HL-60 (cell line): ENCODE measurements at regions not wholly inside any gene's neighbourhood (a gene's known extent, or its start where the extent isn't known, plus 50 kb on each side); places are given as distances from the start of the nearest gene placed in this dataset.

Experiments used
- DNase-seq, 2 experiments: peaks; one replicate each; pipeline ENCODE4 v3.0.0-alpha.2; 2010 to 2020; ENCODE audit warnings: low read depth in 1 of 2, low spot score in 1 of 2
- H3K27ac ChIP-seq: fragments of 250-450 bp; sonication (Bioruptor Pico); replicated peaks from 2 replicates; pipeline ENCODE4 v1.5.1; 2020; ENCODE audit warnings: mild to moderate bottlenecking, moderate library complexity
- H3K27me3 ChIP-seq: fragments of 250-450 bp; sonication (Bioruptor Pico); 2 replicates; pipeline ENCODE4 v1.5.1; 2021; ENCODE audit warnings: mild to moderate bottlenecking, moderate library complexity; ENCODE audit not compliant: insufficient read depth, poor library complexity, severe bottlenecking
- H3K4me3 ChIP-seq: replicated peaks from 2 replicates; pipeline ENCODE4 v1.5.1; 2011; ENCODE audit warnings: mild to moderate bottlenecking, control low read depth, low read length; ENCODE audit not compliant: insufficient read depth
- CTCF ChIP-seq: IDR thresholded peaks from one replicate; pipeline ENCODE4 v1.5.1; 2011; ENCODE audit warnings: low read length, control low read depth, inconsistent platforms; ENCODE audit not compliant: insufficient read depth
- GABPA ChIP-seq: IDR thresholded peaks from 2 replicates; pipeline ENCODE4 v1.6.1; 2012; ENCODE audit warnings: low read depth
- POLR2AphosphoS5 ChIP-seq: IDR thresholded peaks from 2 replicates; pipeline ENCODE4 v1.6.1; 2012; ENCODE audit warnings: low read depth
- SPI1 ChIP-seq: IDR thresholded peaks from 2 replicates; pipeline ENCODE4 v1.6.1; 2012; ENCODE audit warnings: low read depth, mild to moderate bottlenecking, borderline replicate concordance
- TF ChIP-seq, protein P1 (sequence below): IDR thresholded peaks from 2 replicates; pipeline ENCODE4 v1.6.1; 2012; ENCODE audit warnings: low read depth; ENCODE audit not compliant: insufficient replicate concordance

- no peak for TF ChIP-seq GABPA
- TF ChIP-seq, protein P1, sequence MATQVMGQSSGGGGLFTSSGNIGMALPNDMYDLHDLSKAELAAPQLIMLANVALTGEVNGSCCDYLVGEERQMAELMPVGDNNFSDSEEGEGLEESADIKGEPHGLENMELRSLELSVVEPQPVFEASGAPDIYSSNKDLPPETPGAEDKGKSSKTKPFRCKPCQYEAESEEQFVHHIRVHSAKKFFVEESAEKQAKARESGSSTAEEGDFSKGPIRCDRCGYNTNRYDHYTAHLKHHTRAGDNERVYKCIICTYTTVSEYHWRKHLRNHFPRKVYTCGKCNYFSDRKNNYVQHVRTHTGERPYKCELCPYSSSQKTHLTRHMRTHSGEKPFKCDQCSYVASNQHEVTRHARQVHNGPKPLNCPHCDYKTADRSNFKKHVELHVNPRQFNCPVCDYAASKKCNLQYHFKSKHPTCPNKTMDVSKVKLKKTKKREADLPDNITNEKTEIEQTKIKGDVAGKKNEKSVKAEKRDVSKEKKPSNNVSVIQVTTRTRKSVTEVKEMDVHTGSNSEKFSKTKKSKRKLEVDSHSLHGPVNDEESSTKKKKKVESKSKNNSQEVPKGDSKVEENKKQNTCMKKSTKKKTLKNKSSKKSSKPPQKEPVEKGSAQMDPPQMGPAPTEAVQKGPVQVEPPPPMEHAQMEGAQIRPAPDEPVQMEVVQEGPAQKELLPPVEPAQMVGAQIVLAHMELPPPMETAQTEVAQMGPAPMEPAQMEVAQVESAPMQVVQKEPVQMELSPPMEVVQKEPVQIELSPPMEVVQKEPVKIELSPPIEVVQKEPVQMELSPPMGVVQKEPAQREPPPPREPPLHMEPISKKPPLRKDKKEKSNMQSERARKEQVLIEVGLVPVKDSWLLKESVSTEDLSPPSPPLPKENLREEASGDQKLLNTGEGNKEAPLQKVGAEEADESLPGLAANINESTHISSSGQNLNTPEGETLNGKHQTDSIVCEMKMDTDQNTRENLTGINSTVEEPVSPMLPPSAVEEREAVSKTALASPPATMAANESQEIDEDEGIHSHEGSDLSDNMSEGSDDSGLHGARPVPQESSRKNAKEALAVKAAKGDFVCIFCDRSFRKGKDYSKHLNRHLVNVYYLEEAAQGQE, result no peak
- TF ChIP-seq CTCF, result no peak
- TF ChIP-seq SPI1, result no peak
- TF ChIP-seq POLR2AphosphoS5, result no peak
- H3K27me3 ChIP-seq, result no peaks in the 10 kb centered on the region
- no peak for DNase-seq
- no peak overlapping the region for H3K4me3 ChIP-seq
- H3K27ac ChIP-seq, result no peak overlapping the region
Observed at GRCh38 chr16:6528217-6528616, 804.4 kb upstream of the RBFOX1 start.

DNA sequence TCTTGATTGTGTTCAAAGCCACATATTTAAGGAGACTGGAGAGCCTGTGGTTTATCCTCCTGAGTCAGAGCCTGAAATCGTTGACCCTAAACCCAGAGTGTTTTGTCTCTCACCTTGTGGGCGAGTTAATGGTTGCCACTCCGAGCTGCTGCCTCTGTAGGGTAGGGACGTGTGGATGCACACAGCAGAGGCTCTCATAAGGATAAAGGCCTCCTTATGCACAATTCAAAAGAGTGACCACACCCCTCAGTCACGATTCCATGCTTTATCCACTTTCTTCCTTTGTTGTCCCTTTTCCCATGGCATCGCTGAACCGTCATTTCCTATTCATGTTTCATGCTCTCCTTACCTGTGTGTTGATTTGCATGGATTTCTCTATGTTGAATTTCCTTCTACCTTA, 805.0 kb upstream of the RBFOX1 start:
- TF ChIP-seq SPI1 (no peak), CTCF (no peak), POLR2AphosphoS5 (no peak), GABPA (no peak)
- TF ChIP-seq, protein P1, result no peak
- H3K27ac ChIP-seq, result no peak overlapping the region
- no peak overlapping the region for H3K4me3 ChIP-seq
- H3K27me3 ChIP-seq, result no peaks in the 10 kb centered on the region
- no peak for DNase-seq

DNA sequence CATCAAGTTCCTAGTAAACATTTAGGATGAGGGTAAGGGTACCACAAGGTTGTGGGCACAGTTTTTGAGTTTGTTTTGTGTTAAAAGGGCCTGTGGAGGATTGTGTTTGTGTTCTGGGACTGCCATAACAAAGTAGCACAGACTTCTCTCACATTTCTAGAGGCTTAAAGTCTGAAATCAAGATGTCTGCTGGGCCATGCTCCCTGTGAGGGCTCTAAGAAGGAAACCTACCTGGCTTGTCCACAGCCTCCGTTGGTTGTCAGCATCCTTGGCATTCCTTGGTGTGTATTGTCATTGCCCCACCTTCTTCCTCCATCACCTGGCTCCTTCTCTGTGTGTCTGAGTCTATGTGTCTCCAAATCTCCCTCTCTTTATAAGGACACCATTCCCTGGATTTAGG, 808.1 kb upstream of the RBFOX1 start:
- H3K4me3 ChIP-seq, result no peak overlapping the region
- H3K27me3 ChIP-seq, result no peaks in the 10 kb centered on the region
- TF ChIP-seq GABPA (no peak), SPI1 (no peak), CTCF (no peak), POLR2AphosphoS5 (no peak)
- TF ChIP-seq, protein P1, result no peak
- no peak for DNase-seq
- no peak overlapping the region for H3K27ac ChIP-seq
